Lower leg skin (tissue), 3 donors: ENCODE measurements at regions not wholly inside any gene's neighbourhood (a gene's known extent, or its start where the extent isn't known, plus 50 kb on each side); places are given as distances from the start of the nearest gene placed in this dataset.

ENCODE experiments used
- CTCF ChIP-seq, 3 donors: fragments of 450-650 bp; IDR thresholded peaks; one replicate each; pipeline ENCODE4 v1.5.1; 2016; ENCODE audit warnings: antibody characterized with exemption in 3 of 3, mild to moderate bottlenecking in 3 of 3, moderate library complexity in 2 of 3
- POLR2A ChIP-seq, 2 donors: fragments of 450-650 bp; IDR thresholded peaks; one replicate each; pipeline ENCODE4 v1.6.1; 2016 to 2017; ENCODE audit warnings: antibody characterized with exemption in 2 of 2, mild to moderate bottlenecking in 1 of 2, moderate library complexity in 1 of 2

GRCh38 chr17:83144421-83145357, 65.3 kb downstream of the METRNL start:
- no peak for TF ChIP-seq POLR2A (IDR thresholded peaks at IDR 0.05)
- no peak for TF ChIP-seq CTCF (IDR thresholded peaks at IDR 0.05)
